WTC11 (cell line): ENCODE measurements at regions not wholly inside any gene's neighbourhood (a gene's known extent, or its start where the extent isn't known, plus 50 kb on each side); places are given as distances from the start of the nearest gene placed in this dataset.

Experiments
- CBFB ChIP-seq: sonication (generic); formaldehyde crosslinking; IDR thresholded peaks from 2 replicates; pipeline ENCODE4 v1.8.1; 2022; ENCODE audit warnings: mild to moderate bottlenecking, low read depth, missing genetic modification reagents
- CTCF ChIP-seq: fragments of 200-600 bp; IDR thresholded peaks from 2 replicates; pipeline ENCODE4 v1.8.0; 2022; ENCODE audit warnings: antibody characterized with exemption
- KAT7 ChIP-seq: sonication (generic); formaldehyde crosslinking; IDR thresholded peaks from 2 replicates; pipeline ENCODE4 v1.8.1; 2023; ENCODE audit warnings: missing genetic modification reagents, mild to moderate bottlenecking, borderline replicate concordance
- NFYB ChIP-seq: sonication (generic); formaldehyde crosslinking; conservative IDR thresholded peaks from 2 replicates; pipeline ENCODE4 v1.8.0; 2022; ENCODE audit warnings: low read depth, missing genetic modification reagents
- ZNF423 ChIP-seq: fragments of 250-450 bp; sonication (Bioruptor Pico); IDR thresholded peaks from 2 replicates; pipeline ENCODE4 v2.1.2; 2022; ENCODE audit warnings: mild to moderate bottlenecking, moderate library complexity

- no peak for TF ChIP-seq CBFB
- no peak for TF ChIP-seq KAT7 (CRISPR knock-in tag)
- no peak for TF ChIP-seq CTCF
- TF ChIP-seq NFYB: no peak
- no peak for TF ChIP-seq ZNF423 (CRISPR knock-in tag)
Observed at GRCh38 chr10:31646519-31646918, 282.1 kb downstream of the ARHGAP12 start.
